Activated naive CD4-positive, alpha-beta T cell treated with anti-CD3 and anti-CD28 coated beads, Interleukin-2, amount 10 ng/mL, durations not matched to agents 7 days and 5 days (primary cell): ENCODE measurements at regions not wholly inside any gene's neighbourhood (a gene's known extent, or its start where the extent isn't known, plus 50 kb on each side); places are given as distances from the start of the nearest gene placed in this dataset.
"Not testable (repeated sequence)": the region's sequence is repeated elsewhere in the genome, so short reads cannot be mapped to it uniquely, and the experiment has no call there.

ENCODE experiments used
- CTCF ChIA-PET: fragments of 350-600 bp; sonication (Branson Sonifier 250); formaldehyde crosslinking; loops from one replicate; lab custom pipeline; 2021; ENCODE audit warnings: antibody characterized with exemption; lab: Charles Lee
- DNase-seq: peaks from one replicate; pipeline ENCODE4 v3.0.0-alpha.2; 2020
- H3K27ac Mint-ChIP-seq: one replicate; pipeline ENCODE4 v1.8.0; 2021; ENCODE audit warnings: mild to moderate bottlenecking, moderate library complexity, mixed read lengths
- H3K27me3 Mint-ChIP-seq: one replicate; pipeline ENCODE4 v1.8.0; 2021; ENCODE audit warnings: mild to moderate bottlenecking, mixed read lengths
- H3K36me3 Mint-ChIP-seq: one replicate; pipeline ENCODE4 v1.8.0; 2021; ENCODE audit warnings: mixed read lengths
- H3K4me1 Mint-ChIP-seq: one replicate; pipeline ENCODE4 v1.8.0; 2021; ENCODE audit warnings: mixed read lengths
- H3K4me3 Mint-ChIP-seq: one replicate; pipeline ENCODE4 v1.8.0; 2021; ENCODE audit warnings: mild to moderate bottlenecking, moderate library complexity, mixed read lengths
- H3K9me3 Mint-ChIP-seq: one replicate; pipeline ENCODE4 v1.8.0; 2021; ENCODE audit warnings: mixed read lengths

GRCh38 chr14:82886670-82887069, 1353.0 kb upstream of the SEL1L start:
- no peaks in the 10 kb centered on the region for H3K27me3 Mint-ChIP-seq
- H3K27ac Mint-ChIP-seq = no peak overlapping the region
- H3K4me1 Mint-ChIP-seq = no peaks in the 10 kb centered on the region
- H3K36me3 Mint-ChIP-seq = no peaks in the 10 kb centered on the region
- DNase-seq = no peak
- no peak overlapping the region for H3K4me3 Mint-ChIP-seq
- CTCF ChIA-PET = no interaction called here
- H3K9me3 Mint-ChIP-seq = peaks cover 26% of the 10 kb centered on the region

GRCh38 chr14:82889701-82890100, 1356.0 kb upstream of the SEL1L start:
- CTCF ChIA-PET = no interaction called here
- Mint-ChIP-seq H3K4me3 (no peak overlapping the region), H3K4me1 (no peaks in the 10 kb centered on the region), H3K36me3 (no peaks in the 10 kb centered on the region), H3K27ac (no peak overlapping the region), H3K9me3 (peaks cover 18% of the 10 kb centered on the region), H3K27me3 (no peaks in the 10 kb centered on the region)
- no peak for DNase-seq

- no peaks in the 10 kb centered on the region for H3K36me3 Mint-ChIP-seq
- no peaks in the 10 kb centered on the region for H3K27me3 Mint-ChIP-seq
- H3K27ac Mint-ChIP-seq = no peak overlapping the region
- H3K4me1 Mint-ChIP-seq = no peaks in the 10 kb centered on the region
- CTCF ChIA-PET = no interaction called here
- DNase-seq = no peak
- peaks cover 3% of the 10 kb centered on the region for H3K9me3 Mint-ChIP-seq
- H3K4me3 Mint-ChIP-seq = no peak overlapping the region
Observed at GRCh38 chr14:82896476-82896875, 1362.8 kb upstream of the SEL1L start.

- H3K36me3 Mint-ChIP-seq = no peaks in the 10 kb centered on the region
- no peaks in the 10 kb centered on the region for H3K4me1 Mint-ChIP-seq
- H3K27ac Mint-ChIP-seq = no peak overlapping the region
- CTCF ChIA-PET = no interaction called here
- H3K9me3 Mint-ChIP-seq = peaks cover 3% of the 10 kb centered on the region
- DNase-seq = no peak
- no peaks in the 10 kb centered on the region for H3K27me3 Mint-ChIP-seq
- H3K4me3 Mint-ChIP-seq = no peak overlapping the region
Observed at GRCh38 chr14:82897469-82898308, 1364.0 kb upstream of the SEL1L start.

- no peaks in the 10 kb centered on the region for H3K36me3 Mint-ChIP-seq
- no peak overlapping the region for H3K27ac Mint-ChIP-seq
- peaks cover 12% of the 10 kb centered on the region for H3K9me3 Mint-ChIP-seq
- H3K27me3 Mint-ChIP-seq = no peaks in the 10 kb centered on the region
- H3K4me1 Mint-ChIP-seq = no peaks in the 10 kb centered on the region
- no peak overlapping the region for H3K4me3 Mint-ChIP-seq
- DNase-seq = no peak
- CTCF ChIA-PET = no interaction called here
Observed at GRCh38 chr14:82905762-82906161, 1372.1 kb upstream of the SEL1L start.

GRCh38 chr14:82911930-82912329, 1378.3 kb upstream of the SEL1L start:
- H3K36me3 Mint-ChIP-seq = no peaks in the 10 kb centered on the region
- H3K4me3 Mint-ChIP-seq = no peak overlapping the region
- no peaks in the 10 kb centered on the region for H3K27me3 Mint-ChIP-seq
- H3K27ac Mint-ChIP-seq = no peak overlapping the region
- DNase-seq = no peak
- CTCF ChIA-PET = no interaction called here
- H3K4me1 Mint-ChIP-seq = no peaks in the 10 kb centered on the region
- H3K9me3 Mint-ChIP-seq = peaks cover 7% of the 10 kb centered on the region

- no peak for DNase-seq
- CTCF ChIA-PET = no interaction called here
- Mint-ChIP-seq H3K27me3 (no peaks in the 10 kb centered on the region), H3K36me3 (no peaks in the 10 kb centered on the region), H3K9me3 (peaks cover 13% of the 10 kb centered on the region), H3K4me1 (no peaks in the 10 kb centered on the region), H3K27ac (no peak overlapping the region), H3K4me3 (no peak overlapping the region)
Observed at GRCh38 chr14:82913396-82913795, 1379.7 kb upstream of the SEL1L start.

GRCh38 chr14:82915381-82915780, 1381.7 kb upstream of the SEL1L start:
- Mint-ChIP-seq H3K27me3 (no peaks in the 10 kb centered on the region), H3K36me3 (no peaks in the 10 kb centered on the region), H3K4me3 (no peak overlapping the region), H3K9me3 (peaks cover 11% of the 10 kb centered on the region), H3K4me1 (no peaks in the 10 kb centered on the region), H3K27ac (no peak overlapping the region)
- DNase-seq = no peak
- CTCF ChIA-PET = no interaction called here

- H3K4me3 Mint-ChIP-seq = no peak overlapping the region
- H3K9me3 Mint-ChIP-seq = peaks cover 4% of the 10 kb centered on the region
- CTCF ChIA-PET = no interaction called here
- DNase-seq = no peak
- no peaks in the 10 kb centered on the region for H3K36me3 Mint-ChIP-seq
- H3K4me1 Mint-ChIP-seq = no peaks in the 10 kb centered on the region
- H3K27ac Mint-ChIP-seq = no peak overlapping the region
- no peaks in the 10 kb centered on the region for H3K27me3 Mint-ChIP-seq
Observed at GRCh38 chr14:82935691-82936090, 1402.0 kb upstream of the SEL1L start.

- H3K36me3 Mint-ChIP-seq = no peaks in the 10 kb centered on the region
- DNase-seq = no peak
- no peaks in the 10 kb centered on the region for H3K27me3 Mint-ChIP-seq
- H3K4me1 Mint-ChIP-seq = no peaks in the 10 kb centered on the region
- CTCF ChIA-PET = no interaction called here
- H3K9me3 Mint-ChIP-seq = peaks cover 6% of the 10 kb centered on the region
- H3K4me3 Mint-ChIP-seq = no peak overlapping the region
- H3K27ac Mint-ChIP-seq = no peak overlapping the region
Observed at GRCh38 chr14:82951171-82951570, 1417.5 kb upstream of the SEL1L start.

- CTCF ChIA-PET = no interaction called here
- H3K4me3 Mint-ChIP-seq = no peak overlapping the region
- no peak for DNase-seq
- H3K9me3 Mint-ChIP-seq = peaks cover 15% of the 10 kb centered on the region
- no peaks in the 10 kb centered on the region for H3K4me1 Mint-ChIP-seq
- H3K27me3 Mint-ChIP-seq = no peaks in the 10 kb centered on the region
- no peaks in the 10 kb centered on the region for H3K36me3 Mint-ChIP-seq
- H3K27ac Mint-ChIP-seq = no peak overlapping the region
Observed at GRCh38 chr14:82963756-82964155, 1430.1 kb upstream of the SEL1L start.

- no peaks in the 10 kb centered on the region for H3K27me3 Mint-ChIP-seq
- no peak overlapping the region for H3K4me3 Mint-ChIP-seq
- no peaks in the 10 kb centered on the region for H3K36me3 Mint-ChIP-seq
- CTCF ChIA-PET = no interaction called here
- H3K4me1 Mint-ChIP-seq = no peaks in the 10 kb centered on the region
- no peak for DNase-seq
- H3K27ac Mint-ChIP-seq = no peak overlapping the region
- peaks cover 10% of the 10 kb centered on the region for H3K9me3 Mint-ChIP-seq
Observed at GRCh38 chr14:82987502-82988124, 1454.0 kb upstream of the SEL1L start.

- CTCF ChIA-PET, H3K4me3 Mint-ChIP-seq, H3K36me3 Mint-ChIP-seq, DNase-seq, H3K4me1 Mint-ChIP-seq, H3K9me3 Mint-ChIP-seq, H3K27me3 Mint-ChIP-seq, H3K27ac Mint-ChIP-seq: not testable (repeated sequence)
Observed at GRCh38 chr14:82994547-82994946, 1460.9 kb upstream of the SEL1L start.

- CTCF ChIA-PET = no interaction called here
- Mint-ChIP-seq H3K9me3 (peaks cover 4% of the 10 kb centered on the region), H3K27me3 (no peaks in the 10 kb centered on the region), H3K27ac (no peak overlapping the region), H3K36me3 (no peaks in the 10 kb centered on the region), H3K4me1 (no peaks in the 10 kb centered on the region), H3K4me3 (no peak overlapping the region)
- DNase-seq = no peak
Observed at GRCh38 chr14:82999802-83000201, 1466.1 kb upstream of the SEL1L start.

GRCh38 chr14:83004456-83005006, 1470.9 kb upstream of the SEL1L start:
- Mint-ChIP-seq H3K27me3 (no peaks in the 10 kb centered on the region), H3K36me3 (no peaks in the 10 kb centered on the region), H3K4me1 (no peaks in the 10 kb centered on the region), H3K9me3 (peaks cover 22% of the 10 kb centered on the region), H3K4me3 (no peak overlapping the region), H3K27ac (no peak overlapping the region)
- CTCF ChIA-PET = no interaction called here
- no peak for DNase-seq
